SK-N-SH (cell line): ENCODE measurements at regions not wholly inside any gene's neighbourhood (a gene's known extent, or its start where the extent isn't known, plus 50 kb on each side); places are given as distances from the start of the nearest gene placed in this dataset.

Source experiments
- CTCF ChIA-PET: fragments of 300-600, 350-600 bp; formaldehyde crosslinking; extraction: SDS; loops from one replicate; lab custom pipeline; 2021; lab: Yijun Ruan, JAX
- POLR2A ChIA-PET: fragments of 350-600 bp; sonication (Branson Sonifier 250); formaldehyde crosslinking; extraction: SDS; loops from one replicate; lab custom pipeline; 2020; ENCODE audit warnings: antibody characterized with exemption, inconsistent platforms; lab: Yijun Ruan, JAX
- DNase-seq: peaks from one replicate; pipeline ENCODE4 v3.0.0; 2012
- H2AFZ ChIP-seq: fragments of 200-600 bp; sonication (generic); 2 replicates; pipeline ENCODE4 v1.8.1; 2016; ENCODE audit warnings: antibody characterized with exemption, mild to moderate bottlenecking, low read depth
- H3F3A ChIP-seq: fragments of 200-600 bp; sonication (generic); replicated peaks from 2 replicates; pipeline ENCODE3; 2016; ENCODE audit warnings: antibody characterized with exemption, mild to moderate bottlenecking; ENCODE audit not compliant: insufficient read depth
- H3K27ac ChIP-seq, 2 experiments: fragments of 200-500 bp in 1 of 2; fragments of 200-600 bp in 1 of 2; sonication (Bioruptor generic) in 1 of 2; sonication (generic), shearing (Covaris generic) in 1 of 2; 2 replicates each; pipeline versions ENCODE4 v1.5.1 to v1.6.1; 2014 to 2016; ENCODE audit warnings: low read depth in 2 of 2, inconsistent platforms in 1 of 2, low read length in 1 of 2, mild to moderate bottlenecking in 1 of 2, mixed read lengths in 1 of 2
- H3K27me3 ChIP-seq: fragments of 200-600 bp; sonication (generic), shearing (Covaris generic); 2 replicates; pipeline ENCODE4 v1.6.1; 2016; ENCODE audit warnings: mixed run types; ENCODE audit not compliant: insufficient read depth
- H3K36me3 ChIP-seq, 2 experiments: fragments of 200-500 bp in 1 of 2; fragments of 200-600 bp in 1 of 2; sonication (Bioruptor generic) in 1 of 2; sonication (generic) in 1 of 2; replicated peaks in 1 of 2; 2 replicates each; pipeline versions ENCODE3 to v1.5.1; 2014 to 2016; ENCODE audit warnings: low read length in 1 of 2, mild to moderate bottlenecking in 1 of 2; ENCODE audit not compliant: insufficient read depth in 2 of 2, control insufficient read depth in 1 of 2
- H3K4me1 ChIP-seq, 2 experiments: fragments of 200-500 bp in 1 of 2; fragments of 200-600 bp in 1 of 2; sonication (Bioruptor generic) in 1 of 2; sonication (generic), shearing (Covaris generic) in 1 of 2; 2 replicates each; pipeline versions ENCODE4 v1.5.1 to v1.6.1; 2014 to 2016; ENCODE audit warnings: low read depth in 1 of 2, low read length in 1 of 2, mixed run types in 1 of 2; ENCODE audit not compliant: insufficient read depth in 2 of 2, control insufficient read depth in 1 of 2
- H3K4me2 ChIP-seq: fragments of 200-600 bp; sonication (generic), shearing (Covaris generic); 2 replicates; pipeline ENCODE4 v1.6.1; 2017; ENCODE audit warnings: mixed run types
- H3K4me3 ChIP-seq, 2 experiments: fragments of 200-500 bp in 1 of 2; fragments of 200-600 bp in 1 of 2; sonication (Bioruptor generic) in 1 of 2; sonication (generic), shearing (Covaris generic) in 1 of 2; 2 replicates each; pipeline versions ENCODE4 v1.5.1 to v1.8.1; 2014 to 2016; ENCODE audit warnings: low read depth in 2 of 2, inconsistent platforms in 1 of 2, low read length in 1 of 2, mild to moderate bottlenecking in 1 of 2, mixed read lengths in 1 of 2, moderate library complexity in 1 of 2
- H3K79me2 ChIP-seq: fragments of 200-600 bp; sonication (generic); 2 replicates; pipeline ENCODE4 v1.8.1; 2017; ENCODE audit warnings: mild to moderate bottlenecking; ENCODE audit not compliant: insufficient read depth
- H3K9ac ChIP-seq: fragments of 200-600 bp; sonication (generic); 2 replicates; pipeline ENCODE4 v1.6.1; 2017; ENCODE audit warnings: mixed run types
- H3K9me2 ChIP-seq: fragments of 200-600 bp; sonication (generic); 2 replicates; pipeline ENCODE4 v1.6.1; 2017; ENCODE audit warnings: mixed run types
- H3K9me3 ChIP-seq: fragments of 200-600 bp; sonication (generic); 2 replicates; pipeline ENCODE4 v1.6.1; 2017; ENCODE audit warnings: mixed run types, mild to moderate bottlenecking, moderate library complexity
- H4K20me1 ChIP-seq: fragments of 200-600 bp; sonication (generic); 2 replicates; pipeline ENCODE4 v1.6.1; 2017; ENCODE audit warnings: mild to moderate bottlenecking, mixed run types; ENCODE audit not compliant: insufficient read depth
- ELF1 ChIP-seq: IDR thresholded peaks from 2 replicates; pipeline ENCODE4 v1.4.0; 2012
- JUND ChIP-seq: IDR thresholded peaks from 2 replicates; pipeline ENCODE4 v1.4.0; 2012
- NRF1 ChIP-seq: IDR thresholded peaks from 2 replicates; pipeline ENCODE4 v1.6.1; 2012; ENCODE audit warnings: low read depth, mild to moderate bottlenecking, low read length
- POLR2AphosphoS5 ChIP-seq: IDR thresholded peaks from 2 replicates; pipeline ENCODE4 v1.6.1; 2012; ENCODE audit warnings: low read depth, low read length
- RAD21 ChIP-seq: IDR thresholded peaks from 2 replicates; pipeline ENCODE4 v1.6.1; 2012; ENCODE audit warnings: mild to moderate bottlenecking, low read length
- SIN3A ChIP-seq: IDR thresholded peaks from 2 replicates; pipeline ENCODE4 v1.6.1; 2012; ENCODE audit warnings: low read depth, mild to moderate bottlenecking, low read length, moderate library complexity, borderline replicate concordance
- SMC3 ChIP-seq: IDR thresholded peaks from 2 replicates; pipeline ENCODE4 v1.6.1; 2012; ENCODE audit warnings: low read depth, low read length, improper control_type of control experiment
- TAF1 ChIP-seq: IDR thresholded peaks from 2 replicates; pipeline ENCODE4 v1.6.1; 2012; ENCODE audit warnings: low read depth, mild to moderate bottlenecking, low read length, moderate library complexity, borderline replicate concordance
- USF1 ChIP-seq: IDR thresholded peaks from 2 replicates; pipeline ENCODE4 v1.4.0; 2012; ENCODE audit warnings: low read depth, borderline replicate concordance
- WGBS: methylation state at CpG from one replicate; pipeline ENCODE4 v1.1.6; 2017; ENCODE audit warnings: low lambda C conversion rate; 5-methylcytosine and 5-hydroxymethylcytosine counted together
- TF ChIP-seq, protein P1 (sequence below): IDR thresholded peaks from 2 replicates; pipeline ENCODE4 v1.4.0; 2012; ENCODE audit warnings: low read depth, borderline replicate concordance
- TF ChIP-seq, protein P2 (sequence below): fragments of 150-350 bp; IDR thresholded peaks from 2 replicates; pipeline ENCODE4 v1.6.1; 2017; ENCODE audit warnings: antibody characterized with exemption, low read length, low read depth, borderline replicate concordance
- TF ChIP-seq, protein P3 (sequence below): fragments of 150-350 bp; IDR thresholded peaks from 2 replicates; pipeline ENCODE4 v1.6.1; 2016; ENCODE audit warnings: mild to moderate bottlenecking, low read depth, low read length

- Histone ChIP-seq H3K9me3 (no peaks in the 10 kb centered on the region), H3K4me3 (no peak overlapping the region), H3K4me2 (no peak overlapping the region), H3K9me2 (no peaks in the 10 kb centered on the region), H3K4me1 (no peaks in the 10 kb centered on the region), H3F3A (no peaks in the 10 kb centered on the region), H3K79me2 (no peaks in the 10 kb centered on the region), H3K36me3 (no peaks in the 10 kb centered on the region), H2AFZ (no peak overlapping the region), H3K9ac (no peak overlapping the region), H4K20me1 (no peaks in the 10 kb centered on the region), H3K27ac (no peak overlapping the region), H3K27me3 (no peaks in the 10 kb centered on the region)
- ChIA-PET CTCF (interaction anchor here (1.4 kb wide), 1 partner anchor 69 kb away, joined by 3 read pairs; no protein-coding TSS in a partner anchor), POLR2A (no interaction called here)
- 23% methylated on average over 2 of the region's 2 CpGs for WGBS
- no peak for TF ChIP-seq POLR2AphosphoS5
- TF ChIP-seq SIN3A: no peak
- TF ChIP-seq SMC3: no peak
- TF ChIP-seq USF1: no peak
- TF ChIP-seq JUND: no peak
- TF ChIP-seq, protein P1, sequence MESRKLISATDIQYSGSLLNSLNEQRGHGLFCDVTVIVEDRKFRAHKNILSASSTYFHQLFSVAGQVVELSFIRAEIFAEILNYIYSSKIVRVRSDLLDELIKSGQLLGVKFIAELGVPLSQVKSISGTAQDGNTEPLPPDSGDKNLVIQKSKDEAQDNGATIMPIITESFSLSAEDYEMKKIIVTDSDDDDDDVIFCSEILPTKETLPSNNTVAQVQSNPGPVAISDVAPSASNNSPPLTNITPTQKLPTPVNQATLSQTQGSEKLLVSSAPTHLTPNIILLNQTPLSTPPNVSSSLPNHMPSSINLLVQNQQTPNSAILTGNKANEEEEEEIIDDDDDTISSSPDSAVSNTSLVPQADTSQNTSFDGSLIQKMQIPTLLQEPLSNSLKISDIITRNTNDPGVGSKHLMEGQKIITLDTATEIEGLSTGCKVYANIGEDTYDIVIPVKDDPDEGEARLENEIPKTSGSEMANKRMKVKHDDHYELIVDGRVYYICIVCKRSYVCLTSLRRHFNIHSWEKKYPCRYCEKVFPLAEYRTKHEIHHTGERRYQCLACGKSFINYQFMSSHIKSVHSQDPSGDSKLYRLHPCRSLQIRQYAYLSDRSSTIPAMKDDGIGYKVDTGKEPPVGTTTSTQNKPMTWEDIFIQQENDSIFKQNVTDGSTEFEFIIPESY: no peak
- TF ChIP-seq, protein P2, sequence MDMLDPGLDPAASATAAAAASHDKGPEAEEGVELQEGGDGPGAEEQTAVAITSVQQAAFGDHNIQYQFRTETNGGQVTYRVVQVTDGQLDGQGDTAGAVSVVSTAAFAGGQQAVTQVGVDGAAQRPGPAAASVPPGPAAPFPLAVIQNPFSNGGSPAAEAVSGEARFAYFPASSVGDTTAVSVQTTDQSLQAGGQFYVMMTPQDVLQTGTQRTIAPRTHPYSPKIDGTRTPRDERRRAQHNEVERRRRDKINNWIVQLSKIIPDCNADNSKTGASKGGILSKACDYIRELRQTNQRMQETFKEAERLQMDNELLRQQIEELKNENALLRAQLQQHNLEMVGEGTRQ: no peak
- TF ChIP-seq NRF1: no peak
- no peak for TF ChIP-seq TAF1
- no peak for TF ChIP-seq RAD21
- TF ChIP-seq ELF1: no peak
- DNase-seq: no peak
Measured at GRCh38 chr2:156657809-156658208, 221.6 kb downstream of the GPD2 start.

- Histone ChIP-seq H3K9me2 (no peaks in the 10 kb centered on the region), H3F3A (no peaks in the 10 kb centered on the region), H3K4me2 (no peak overlapping the region), H3K4me1 (no peaks in the 10 kb centered on the region), H3K27me3 (no peaks in the 10 kb centered on the region), H3K4me3 (no peak overlapping the region), H3K36me3 (no peaks in the 10 kb centered on the region), H2AFZ (no peak overlapping the region), H4K20me1 (no peaks in the 10 kb centered on the region), H3K9ac (no peak overlapping the region), H3K9me3 (no peaks in the 10 kb centered on the region), H3K27ac (no peak overlapping the region), H3K79me2 (no peaks in the 10 kb centered on the region)
- DNase-seq: no peak
- POLR2A ChIA-PET: no interaction called here
- 38% methylated on average over 3 of the region's 3 CpGs for WGBS
- TF ChIP-seq, protein P3, sequence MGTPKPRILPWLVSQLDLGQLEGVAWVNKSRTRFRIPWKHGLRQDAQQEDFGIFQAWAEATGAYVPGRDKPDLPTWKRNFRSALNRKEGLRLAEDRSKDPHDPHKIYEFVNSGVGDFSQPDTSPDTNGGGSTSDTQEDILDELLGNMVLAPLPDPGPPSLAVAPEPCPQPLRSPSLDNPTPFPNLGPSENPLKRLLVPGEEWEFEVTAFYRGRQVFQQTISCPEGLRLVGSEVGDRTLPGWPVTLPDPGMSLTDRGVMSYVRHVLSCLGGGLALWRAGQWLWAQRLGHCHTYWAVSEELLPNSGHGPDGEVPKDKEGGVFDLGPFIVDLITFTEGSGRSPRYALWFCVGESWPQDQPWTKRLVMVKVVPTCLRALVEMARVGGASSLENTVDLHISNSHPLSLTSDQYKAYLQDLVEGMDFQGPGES: no peak
- TF ChIP-seq JUND: no peak
- TF ChIP-seq NRF1: no peak
- CTCF ChIA-PET: no interaction called here
Measured at GRCh38 chr2:156659694-156660093, 223.5 kb downstream of the GPD2 start.
